ENCODE measurements at regions not wholly inside any gene's neighbourhood (a gene's known extent, or its start where the extent isn't known, plus 50 kb on each side); places are given as distances from the start of the nearest gene placed in this dataset.

- TF ChIP-seq, protein P1, sequence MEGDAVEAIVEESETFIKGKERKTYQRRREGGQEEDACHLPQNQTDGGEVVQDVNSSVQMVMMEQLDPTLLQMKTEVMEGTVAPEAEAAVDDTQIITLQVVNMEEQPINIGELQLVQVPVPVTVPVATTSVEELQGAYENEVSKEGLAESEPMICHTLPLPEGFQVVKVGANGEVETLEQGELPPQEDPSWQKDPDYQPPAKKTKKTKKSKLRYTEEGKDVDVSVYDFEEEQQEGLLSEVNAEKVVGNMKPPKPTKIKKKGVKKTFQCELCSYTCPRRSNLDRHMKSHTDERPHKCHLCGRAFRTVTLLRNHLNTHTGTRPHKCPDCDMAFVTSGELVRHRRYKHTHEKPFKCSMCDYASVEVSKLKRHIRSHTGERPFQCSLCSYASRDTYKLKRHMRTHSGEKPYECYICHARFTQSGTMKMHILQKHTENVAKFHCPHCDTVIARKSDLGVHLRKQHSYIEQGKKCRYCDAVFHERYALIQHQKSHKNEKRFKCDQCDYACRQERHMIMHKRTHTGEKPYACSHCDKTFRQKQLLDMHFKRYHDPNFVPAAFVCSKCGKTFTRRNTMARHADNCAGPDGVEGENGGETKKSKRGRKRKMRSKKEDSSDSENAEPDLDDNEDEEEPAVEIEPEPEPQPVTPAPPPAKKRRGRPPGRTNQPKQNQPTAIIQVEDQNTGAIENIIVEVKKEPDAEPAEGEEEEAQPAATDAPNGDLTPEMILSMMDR (IDR thresholded peaks at IDR 0.05; ENCODE audit: low read depth, low read length, missing input control) = no peak
- TF ChIP-seq GABPA (IDR thresholded peaks at IDR 0.05 in 1 of 2, conservative IDR thresholded peaks at IDR 0.05 in 1 of 2) = no peak
- TF ChIP-seq RXRA (IDR thresholded peaks at IDR 0.05) = no peak
- no peak for TF ChIP-seq MAX (IDR thresholded peaks at IDR 0.05)
- TF ChIP-seq, protein P2, sequence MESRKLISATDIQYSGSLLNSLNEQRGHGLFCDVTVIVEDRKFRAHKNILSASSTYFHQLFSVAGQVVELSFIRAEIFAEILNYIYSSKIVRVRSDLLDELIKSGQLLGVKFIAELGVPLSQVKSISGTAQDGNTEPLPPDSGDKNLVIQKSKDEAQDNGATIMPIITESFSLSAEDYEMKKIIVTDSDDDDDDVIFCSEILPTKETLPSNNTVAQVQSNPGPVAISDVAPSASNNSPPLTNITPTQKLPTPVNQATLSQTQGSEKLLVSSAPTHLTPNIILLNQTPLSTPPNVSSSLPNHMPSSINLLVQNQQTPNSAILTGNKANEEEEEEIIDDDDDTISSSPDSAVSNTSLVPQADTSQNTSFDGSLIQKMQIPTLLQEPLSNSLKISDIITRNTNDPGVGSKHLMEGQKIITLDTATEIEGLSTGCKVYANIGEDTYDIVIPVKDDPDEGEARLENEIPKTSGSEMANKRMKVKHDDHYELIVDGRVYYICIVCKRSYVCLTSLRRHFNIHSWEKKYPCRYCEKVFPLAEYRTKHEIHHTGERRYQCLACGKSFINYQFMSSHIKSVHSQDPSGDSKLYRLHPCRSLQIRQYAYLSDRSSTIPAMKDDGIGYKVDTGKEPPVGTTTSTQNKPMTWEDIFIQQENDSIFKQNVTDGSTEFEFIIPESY (IDR thresholded peaks at IDR 0.05) = no peak
- no peak for TF ChIP-seq RAD21 (IDR thresholded peaks at IDR 0.05)
- TF ChIP-seq REST (IDR thresholded peaks at IDR 0.05) = no peak
- TF ChIP-seq EGR1 (IDR thresholded peaks at IDR 0.05; ENCODE audit: low read depth in 2 of 2) = no peak
- no peak for TF ChIP-seq JUND (IDR thresholded peaks at IDR 0.05)
- TF ChIP-seq ATF3 (IDR thresholded peaks at IDR 0.05) = no peak
- no peak for TF ChIP-seq YY1 (IDR thresholded peaks at IDR 0.05)
- TF ChIP-seq TAF1 (conservative IDR thresholded peaks at IDR 0.05) = no peak
Measured at GRCh38 chr15:29360152-29360551, 90.5 kb upstream of the NSMCE3 start.

All from liver (tissue), 3 donors.